ENCODE measurements at regions not wholly inside any gene's neighbourhood (a gene's known extent, or its start where the extent isn't known, plus 50 kb on each side); places are given as distances from the start of the nearest gene placed in this dataset.
A peak's percentile ranks its signal among the peaks of the same experiment; 100 is the strongest.

DNA sequence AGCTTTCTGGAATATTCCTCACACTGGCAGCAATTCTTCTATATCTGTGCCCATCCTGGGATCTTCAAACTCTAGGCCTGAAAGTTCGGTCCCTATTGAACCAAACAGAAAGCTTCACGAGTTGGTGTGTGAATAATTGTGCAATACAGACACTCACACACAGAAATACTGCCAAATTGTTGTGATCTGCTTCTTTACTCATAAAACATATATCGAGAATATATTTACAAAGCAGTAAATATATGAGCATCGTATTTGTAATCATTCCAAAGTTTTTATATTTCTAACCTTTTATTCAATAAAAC is 56.6 kb upstream of the BEX4 start:
- CTCF ChIA-PET, result interaction anchor here (1.0 to 1.6 kb wide), 2 partner anchors 35 to 207 kb away, joined by 4 to 9 read pairs; no protein-coding TSS in a partner anchor
- no peak for TF ChIP-seq LEF1 (IDR thresholded peaks at IDR 0.05; ENCODE audit: borderline replicate concordance)
- no peak for TF ChIP-seq SUZ12 (IDR thresholded peaks at IDR 0.05)
- no peak for TF ChIP-seq BHLHE40 (IDR thresholded peaks at IDR 0.05; ENCODE audit: borderline replicate concordance)
- no peak for TF ChIP-seq L3MBTL2 (conservative IDR thresholded peaks at IDR 0.05)
- no peak for TF ChIP-seq SP1 (IDR thresholded peaks at IDR 0.05)
- no peak for TF ChIP-seq ELF4 (IDR thresholded peaks at IDR 0.05)
- TF ChIP-seq FOXA1 (IDR thresholded peaks at IDR 0.05), result no peak
- no peak for TF ChIP-seq CTBP1 (IDR thresholded peaks at IDR 0.05; ENCODE audit: borderline replicate concordance)
- no peak for TF ChIP-seq ARNT (IDR thresholded peaks at IDR 0.05)
- TF ChIP-seq FOXM1 (IDR thresholded peaks at IDR 0.05; ENCODE audit: borderline replicate concordance), result no peak
- no peak for TF ChIP-seq PKNOX1 (IDR thresholded peaks at IDR 0.05)
- POLR2A ChIA-PET, result no interaction called here
- no peak for DNase-seq (ENCODE audit: extremely low spot score)

GRCh38 chrX:103157496-103158316 is 57.2 kb upstream of the BEX4 start:
- TF ChIP-seq TARDBP (IDR thresholded peaks at IDR 0.05), result no peak
- no peak for TF ChIP-seq FOXM1 (IDR thresholded peaks at IDR 0.05; ENCODE audit: borderline replicate concordance)
- no peak for TF ChIP-seq LEF1 (IDR thresholded peaks at IDR 0.05; ENCODE audit: borderline replicate concordance)
- no peak for TF ChIP-seq CTBP1 (IDR thresholded peaks at IDR 0.05; ENCODE audit: borderline replicate concordance)
- no peak for TF ChIP-seq FOXA1 (IDR thresholded peaks at IDR 0.05)
- no peak for TF ChIP-seq L3MBTL2 (conservative IDR thresholded peaks at IDR 0.05)
- TF ChIP-seq SUZ12 (IDR thresholded peaks at IDR 0.05), result no peak
- TF ChIP-seq NFRKB (IDR thresholded peaks at IDR 0.05), result no peak
- POLR2A ChIA-PET, result no interaction called here
- peak; percentile 62 for DNase-seq (ENCODE audit: extremely low spot score)
- CTCF ChIA-PET, result interaction anchor here (1.0 to 1.6 kb wide), 2 partner anchors 35 to 206 kb away, joined by 4 to 9 read pairs; no protein-coding TSS in a partner anchor

DNA sequence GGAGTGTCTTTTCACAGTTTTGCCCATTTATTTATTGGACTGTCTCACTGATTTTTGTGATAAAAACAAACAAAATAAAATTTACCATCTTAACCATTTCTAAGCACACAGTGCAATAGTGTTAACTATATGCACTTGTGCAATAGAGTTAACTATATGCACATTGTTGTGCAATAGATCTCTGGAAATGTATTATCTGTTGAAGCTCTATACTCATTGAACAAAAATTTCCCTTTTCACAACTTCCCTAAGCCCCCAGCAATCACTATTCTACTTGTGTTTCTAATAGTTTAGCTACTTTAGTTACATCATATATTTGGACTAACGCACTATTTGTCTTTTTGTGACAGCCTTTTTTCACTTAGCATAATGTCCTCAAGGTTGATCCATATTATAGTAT is 59.7 kb upstream of the BEX4 start:
- no peak for DNase-seq (ENCODE audit: extremely low spot score)
- CTCF ChIA-PET, result interaction anchor here (0.8 to 1.0 kb wide), 2 partner anchors 204 to 220 kb away, joined by 3 to 4 read pairs; no protein-coding TSS in a partner anchor
- TF ChIP-seq L3MBTL2 (conservative IDR thresholded peaks at IDR 0.05), result no peak
- TF ChIP-seq LEF1 (IDR thresholded peaks at IDR 0.05; ENCODE audit: borderline replicate concordance), result no peak
- TF ChIP-seq ARNT (IDR thresholded peaks at IDR 0.05), result no peak
- TF ChIP-seq ZNF384 (IDR thresholded peaks at IDR 0.05), result no peak
- no peak for TF ChIP-seq FOXM1 (IDR thresholded peaks at IDR 0.05; ENCODE audit: borderline replicate concordance)
- TF ChIP-seq PKNOX1 (IDR thresholded peaks at IDR 0.05), result no peak
- no peak for TF ChIP-seq HDGF (IDR thresholded peaks at IDR 0.05; ENCODE audit: borderline replicate concordance)
- no peak for TF ChIP-seq NFRKB (IDR thresholded peaks at IDR 0.05)
- no peak for TF ChIP-seq SP1 (IDR thresholded peaks at IDR 0.05)
- no peak for TF ChIP-seq ELF4 (IDR thresholded peaks at IDR 0.05)
- no peak for TF ChIP-seq CTBP1 (IDR thresholded peaks at IDR 0.05; ENCODE audit: borderline replicate concordance)
- no peak for TF ChIP-seq TARDBP (IDR thresholded peaks at IDR 0.05)
- POLR2A ChIA-PET, result no interaction called here

DNA sequence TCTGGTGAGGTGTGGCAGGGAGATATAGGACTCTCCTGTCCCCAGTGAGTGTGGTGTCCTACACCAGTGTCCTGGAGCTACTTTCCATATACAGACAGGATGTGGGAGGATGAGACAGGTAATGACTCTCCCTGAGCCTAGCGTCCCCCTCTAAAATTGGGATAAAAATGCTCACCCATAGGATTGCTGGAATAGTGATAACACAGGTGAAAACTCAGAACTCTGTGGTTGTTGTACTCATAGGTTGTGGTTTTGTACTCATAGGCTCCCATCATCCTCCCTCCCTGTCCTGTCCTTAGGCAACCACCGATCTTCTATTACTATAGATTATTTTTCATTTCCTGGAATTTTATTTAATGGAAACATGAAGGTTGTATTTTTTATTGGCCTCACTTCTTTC is 60.7 kb upstream of the NXF3 start:
- DNase-seq (ENCODE audit: extremely low spot score), result no peak
- CTCF ChIA-PET, result no interaction called here
- POLR2A ChIA-PET, result no interaction called here
- no peak for TF ChIP-seq ELF4 (IDR thresholded peaks at IDR 0.05)
- TF ChIP-seq FOXA1 (IDR thresholded peaks at IDR 0.05), result no peak
- TF ChIP-seq ARNT (IDR thresholded peaks at IDR 0.05), result no peak
- no peak for TF ChIP-seq SP1 (IDR thresholded peaks at IDR 0.05)

- no peak for TF ChIP-seq TARDBP (IDR thresholded peaks at IDR 0.05)
- no peak for TF ChIP-seq FOXA1 (IDR thresholded peaks at IDR 0.05)
- no peak for DNase-seq (ENCODE audit: extremely low spot score)
- CTCF ChIA-PET, result no interaction called here
- POLR2A ChIA-PET, result no interaction called here
Measured at GRCh38 chrX:103151799-103152198, 58.9 kb upstream of the NXF3 start.

- CTCF ChIA-PET, result interaction anchor here (0.6 kb wide), 1 partner anchor 198 kb away, joined by 3 read pairs; no protein-coding TSS in a partner anchor
Measured at GRCh38 chrX:103149652-103150051, 56.7 kb upstream of the NXF3 start.

More at GRCh38 chrX:103149652-103150051, 56.7 kb upstream of the NXF3 start:
- POLR2A ChIA-PET, result no interaction called here
- TF ChIP-seq FOXM1 (IDR thresholded peaks at IDR 0.05; ENCODE audit: borderline replicate concordance) (no peak), HDGF (IDR thresholded peaks at IDR 0.05; ENCODE audit: borderline replicate concordance) (no peak), CTBP1 (IDR thresholded peaks at IDR 0.05; ENCODE audit: borderline replicate concordance) (no peak), L3MBTL2 (conservative IDR thresholded peaks at IDR 0.05) (no peak), FOXA1 (IDR thresholded peaks at IDR 0.05) (no peak), ARNT (IDR thresholded peaks at IDR 0.05) (no peak), TARDBP (IDR thresholded peaks at IDR 0.05) (no peak), NFRKB (IDR thresholded peaks at IDR 0.05) (no peak), SUZ12 (IDR thresholded peaks at IDR 0.05) (no peak), LEF1 (IDR thresholded peaks at IDR 0.05; ENCODE audit: borderline replicate concordance) (no peak), ZNF384 (IDR thresholded peaks at IDR 0.05) (no peak), ELF4 (IDR thresholded peaks at IDR 0.05) (no peak), SP1 (IDR thresholded peaks at IDR 0.05) (no peak), PKNOX1 (IDR thresholded peaks at IDR 0.05) (no peak), FOXK2 (IDR thresholded peaks at IDR 0.05) (no peak), BHLHE40 (IDR thresholded peaks at IDR 0.05; ENCODE audit: borderline replicate concordance) (no peak)
- no peak for DNase-seq (ENCODE audit: extremely low spot score)
